ENCODE measurements at regions not wholly inside any gene's neighbourhood (a gene's known extent, or its start where the extent isn't known, plus 50 kb on each side); places are given as distances from the start of the nearest gene placed in this dataset.

GRCh38 chr11:97814325-97814959, 1206.3 kb upstream of the CNTN5 start:
- DNase-seq: no peak

DNA sequence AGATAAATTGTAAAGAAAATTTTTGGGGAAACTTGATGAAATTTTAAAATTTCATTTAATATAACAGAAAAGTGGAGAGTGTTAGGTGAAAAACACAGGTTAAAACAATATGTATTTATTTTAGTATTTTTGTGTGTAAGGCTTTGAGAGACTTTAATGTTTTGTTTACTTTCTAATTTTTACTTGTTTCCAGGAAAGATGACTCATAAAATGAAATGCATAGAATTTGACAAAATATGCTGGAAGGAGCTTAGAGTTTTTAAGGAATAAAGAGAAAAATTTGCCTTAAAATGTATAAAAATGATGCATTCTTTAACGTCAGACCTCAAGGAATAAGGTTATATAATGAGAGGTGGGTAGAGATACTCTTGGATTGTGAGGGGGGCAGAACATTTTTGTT, 1205.1 kb upstream of the CNTN5 start:
- DNase-seq: no peak

DNA sequence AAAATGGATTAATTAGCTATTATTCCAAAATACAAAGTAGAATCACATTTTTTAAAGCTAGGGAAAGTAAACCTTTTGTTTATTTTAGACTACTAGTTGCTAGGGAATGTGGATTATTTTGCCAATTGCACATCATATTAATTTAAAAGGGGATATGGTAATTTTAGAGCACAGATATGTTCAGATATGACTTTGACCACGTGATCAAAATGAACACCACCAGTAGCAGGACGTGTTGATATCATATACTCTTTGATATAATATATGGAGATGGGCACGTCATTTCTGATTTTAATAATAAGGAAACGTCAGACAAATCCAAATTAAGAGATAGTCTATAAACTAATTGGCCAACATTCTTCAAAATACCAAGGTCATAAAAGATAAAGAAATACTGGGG, 1188.3 kb upstream of the CNTN5 start:
- no peak for DNase-seq

DNA sequence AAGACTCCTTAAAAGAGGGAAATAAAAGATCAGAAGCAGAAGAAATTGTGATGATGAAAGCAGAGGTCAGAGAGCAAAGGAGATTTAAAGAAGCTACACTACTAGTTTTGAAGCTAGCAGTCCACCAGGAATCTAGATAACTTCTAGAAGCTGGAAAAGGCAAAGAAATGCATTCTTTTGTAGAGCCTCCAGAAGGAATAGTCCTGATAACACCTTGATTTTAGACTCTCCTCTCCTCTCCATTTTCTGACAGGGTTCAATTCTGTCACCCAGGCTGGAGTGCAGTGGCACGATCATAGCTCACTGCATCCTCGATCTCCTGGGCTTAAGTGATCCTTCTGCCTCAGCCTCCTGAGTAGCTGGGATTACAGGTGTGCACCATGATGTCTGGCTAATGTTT, 1187.3 kb upstream of the CNTN5 start:
- DNase-seq: no peak

GRCh38 chr11:97844016-97844415, 1176.7 kb upstream of the CNTN5 start:
- DNase-seq: no peak

- no peak for DNase-seq
Observed at GRCh38 chr11:97847730-97848129, 1173.0 kb upstream of the CNTN5 start.

GRCh38 chr11:97850701-97851100, 1170.0 kb upstream of the CNTN5 start:
- no peak for DNase-seq

DNA sequence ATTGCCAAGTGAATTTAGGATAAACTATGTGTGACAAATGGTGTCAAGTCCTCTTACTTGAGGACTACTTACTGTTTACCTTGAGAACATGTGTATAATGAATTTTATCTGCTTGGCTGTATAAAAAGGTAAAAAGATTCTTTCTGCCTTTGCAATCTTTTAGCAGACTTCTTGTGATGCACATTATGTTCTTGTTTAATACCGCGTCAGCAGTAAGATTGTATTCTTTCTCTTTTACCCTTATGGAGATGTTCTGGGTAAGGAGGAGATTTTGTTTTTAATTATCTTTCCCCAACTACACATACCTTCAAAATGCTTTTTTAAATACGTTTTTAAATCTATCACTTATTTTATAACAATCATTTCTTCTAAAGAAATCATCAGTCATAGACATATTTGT, 1166.4 kb upstream of the CNTN5 start:
- no peak for DNase-seq

DNA sequence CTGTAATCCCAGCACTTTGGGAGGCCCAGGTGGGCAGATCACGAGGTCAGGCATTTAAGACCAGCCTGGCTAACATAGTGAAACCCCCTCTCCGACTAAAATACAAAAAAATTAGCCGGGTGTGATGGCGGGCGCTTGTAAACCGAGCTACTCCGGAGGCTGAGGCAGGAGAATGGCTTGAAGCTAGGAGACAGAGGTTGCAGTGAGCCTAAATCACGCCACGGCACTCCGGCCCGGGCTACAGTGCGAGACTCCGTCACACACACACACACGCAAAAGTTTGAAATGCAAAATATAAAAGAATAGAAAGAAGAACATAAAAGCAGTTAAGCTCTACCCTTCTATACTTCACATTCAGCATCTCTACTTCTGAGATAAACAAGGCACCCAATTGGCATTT, 1165.9 kb upstream of the CNTN5 start:
- no peak for DNase-seq

DNA sequence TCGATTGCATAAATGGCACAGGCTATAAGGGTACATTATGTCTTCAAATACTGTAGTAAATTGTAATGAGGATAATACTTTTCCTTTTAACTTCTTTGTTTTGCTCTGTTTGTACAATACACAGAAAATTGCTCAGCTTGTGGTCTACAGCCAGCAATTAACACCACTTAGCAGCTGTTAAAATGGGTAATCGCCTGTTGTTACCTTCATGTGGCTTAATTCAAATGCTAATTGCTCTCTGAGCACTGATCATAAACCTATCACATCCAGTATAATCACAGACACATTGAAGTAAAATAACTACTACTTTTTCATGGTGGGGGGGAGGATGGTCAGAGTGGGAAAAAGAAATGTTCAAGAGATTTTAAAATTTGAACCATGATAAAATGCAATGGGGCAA, 1164.1 kb upstream of the CNTN5 start:
- no peak for DNase-seq

- DNase-seq: no peak
Observed at GRCh38 chr11:97860237-97860636, 1160.5 kb upstream of the CNTN5 start.

DNA sequence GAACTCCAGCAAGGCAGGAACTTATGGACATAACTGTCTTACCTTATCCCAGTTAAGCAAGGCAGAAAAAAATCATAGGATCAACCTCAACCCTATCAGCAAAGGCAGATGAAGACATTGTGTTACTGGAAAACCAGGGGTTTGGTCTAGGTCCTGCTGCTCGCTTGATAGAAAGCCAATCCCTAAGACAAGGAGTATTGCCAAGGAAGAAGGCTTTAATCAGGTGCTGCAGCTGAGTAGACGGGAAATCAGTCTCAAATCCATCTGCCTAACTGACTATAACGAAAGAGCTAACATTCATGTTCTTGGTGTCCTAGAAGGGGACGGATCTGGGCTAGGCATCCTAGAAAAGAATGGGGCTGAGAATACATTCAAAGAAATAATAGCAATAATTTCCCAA, 1158.7 kb upstream of the CNTN5 start:
- no peak for DNase-seq

DNA sequence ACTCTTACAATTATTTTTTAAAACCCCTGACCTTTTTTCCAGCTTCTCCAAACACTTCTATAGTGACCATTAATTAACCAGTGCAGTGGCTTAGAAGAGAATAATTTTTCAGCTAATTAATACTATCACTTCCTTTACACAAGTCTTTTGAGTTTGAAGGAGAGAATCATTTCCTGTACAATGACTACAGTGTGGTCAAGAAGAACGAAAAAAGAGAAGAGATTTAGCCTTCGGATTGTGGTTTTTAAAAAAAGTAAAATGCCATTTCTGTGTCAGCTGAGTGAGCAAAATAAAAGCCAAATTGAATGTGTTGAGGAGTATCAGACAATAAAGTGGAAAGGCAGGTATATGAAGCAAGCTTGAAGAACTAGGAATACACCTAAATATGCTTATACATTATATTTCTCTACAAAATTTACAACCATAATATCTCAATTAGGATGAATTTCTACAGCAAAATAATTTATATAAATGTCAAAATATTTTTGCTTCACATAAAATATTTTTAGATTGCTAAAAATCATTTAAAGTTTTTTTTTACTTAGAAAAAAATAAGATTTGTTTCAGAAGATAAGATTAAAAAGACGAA, 1155.2 kb upstream of the CNTN5 start:
- no peak for DNase-seq

DNA sequence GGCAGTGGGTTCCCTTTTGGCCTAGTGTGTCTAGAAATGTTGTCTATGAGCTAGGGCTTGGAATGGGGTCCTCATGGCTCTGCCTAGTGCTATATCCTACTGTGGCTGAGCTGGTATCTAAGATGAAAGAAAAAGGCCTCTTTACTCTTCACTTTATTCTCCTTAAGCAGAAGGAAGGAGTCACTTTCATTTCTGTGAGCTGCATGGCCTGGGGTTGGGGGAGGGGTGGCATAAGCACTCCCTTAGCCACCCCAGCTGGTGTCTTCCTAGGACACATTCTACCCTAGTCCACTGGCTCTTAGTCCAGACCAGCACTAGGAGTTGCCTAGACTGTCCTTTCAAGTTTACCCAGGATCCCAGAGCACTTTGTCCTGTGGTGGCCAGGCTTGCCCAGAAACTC, 1148.9 kb upstream of the CNTN5 start:
- no peak for DNase-seq

- DNase-seq: no peak
Observed at GRCh38 chr11:97880209-97880608, 1140.5 kb upstream of the CNTN5 start.

DNA sequence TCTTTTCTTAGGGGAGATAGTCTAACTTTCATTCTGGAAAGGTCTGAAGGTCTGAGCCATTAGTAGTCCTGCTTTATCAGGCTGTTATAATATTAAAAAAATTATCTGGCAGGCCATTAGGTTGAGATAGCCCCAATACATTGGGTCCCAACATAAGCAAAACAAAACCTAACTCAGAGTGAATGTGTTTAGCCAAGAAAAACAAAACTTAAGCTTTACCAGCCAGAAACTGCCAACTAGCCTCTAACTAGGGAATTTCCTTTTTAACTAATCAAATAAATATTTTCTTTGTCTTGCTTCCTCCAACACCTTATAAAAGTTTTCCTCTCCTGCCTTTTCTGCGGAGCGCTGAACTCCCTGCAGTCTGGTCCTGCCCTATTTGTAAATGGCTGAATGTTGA, 1137.7 kb upstream of the CNTN5 start:
- no peak for DNase-seq

- no peak for DNase-seq
Observed at GRCh38 chr11:97888641-97889040, 1132.1 kb upstream of the CNTN5 start.

GRCh38 chr11:97890466-97890865, 1130.3 kb upstream of the CNTN5 start:
- no peak for DNase-seq

GRCh38 chr11:97893612-97894011, 1127.1 kb upstream of the CNTN5 start:
- no peak for DNase-seq

DNA sequence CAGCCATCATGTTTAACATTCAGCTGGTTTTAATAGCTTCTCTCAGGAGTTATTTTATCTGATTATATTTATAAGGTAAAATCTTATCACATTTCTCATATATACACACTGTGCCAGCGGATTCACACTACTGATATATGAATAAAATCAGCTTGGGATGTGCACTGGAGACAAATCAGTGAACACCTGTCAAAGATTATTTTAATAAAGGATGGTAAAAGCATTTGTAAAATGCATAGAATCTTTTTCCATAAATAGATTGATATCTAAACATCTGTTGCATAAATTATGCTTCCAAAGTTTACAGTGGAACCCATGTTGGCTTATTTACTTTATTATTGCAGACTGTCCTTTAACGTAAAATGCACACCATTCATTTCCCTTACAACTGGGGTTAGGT, 1125.8 kb upstream of the CNTN5 start:
- DNase-seq: no peak

GRCh38 chr11:97895572-97895971, 1125.2 kb upstream of the CNTN5 start:
- DNase-seq: no peak

DNA sequence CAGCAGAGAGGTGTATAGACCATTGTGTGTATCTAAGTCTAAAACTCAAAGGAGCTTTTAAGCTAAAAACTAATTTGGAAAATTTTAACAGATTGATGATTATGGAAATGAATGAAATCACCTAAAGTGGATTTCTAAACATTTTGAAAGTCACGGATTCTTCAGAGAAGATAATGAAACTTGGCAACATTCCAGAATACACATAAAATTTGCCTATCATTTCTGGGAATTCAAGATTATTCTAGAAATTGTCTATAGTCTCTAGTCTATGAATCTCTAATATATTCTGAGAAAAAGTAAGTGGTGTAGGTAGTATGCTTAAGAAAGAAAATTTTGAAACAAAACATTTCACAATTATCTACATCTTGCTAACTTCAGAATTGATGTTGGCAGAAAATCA, 1117.9 kb upstream of the CNTN5 start:
- no peak for DNase-seq

GRCh38 chr11:97905101-97905500, 1115.6 kb upstream of the CNTN5 start:
- no peak for DNase-seq

DNA sequence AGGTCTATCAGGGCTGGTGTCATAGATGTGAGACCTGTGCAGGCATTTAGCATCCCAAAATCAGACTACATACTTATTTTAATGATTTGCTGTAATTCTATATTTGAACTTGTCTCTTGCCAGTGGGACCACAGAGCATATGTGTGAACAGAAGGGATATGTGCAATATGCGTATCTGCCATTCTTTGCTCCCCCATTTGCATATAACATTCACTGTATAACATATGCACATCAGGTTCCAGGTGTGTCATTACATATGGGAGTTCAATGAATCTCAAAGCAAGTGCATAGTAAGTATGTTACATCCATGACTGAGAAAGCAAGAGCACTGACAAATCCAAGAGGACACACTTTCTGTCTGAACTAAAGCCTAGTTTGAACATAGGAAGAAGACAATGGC, 1115.1 kb upstream of the CNTN5 start:
- no peak for DNase-seq

DNA sequence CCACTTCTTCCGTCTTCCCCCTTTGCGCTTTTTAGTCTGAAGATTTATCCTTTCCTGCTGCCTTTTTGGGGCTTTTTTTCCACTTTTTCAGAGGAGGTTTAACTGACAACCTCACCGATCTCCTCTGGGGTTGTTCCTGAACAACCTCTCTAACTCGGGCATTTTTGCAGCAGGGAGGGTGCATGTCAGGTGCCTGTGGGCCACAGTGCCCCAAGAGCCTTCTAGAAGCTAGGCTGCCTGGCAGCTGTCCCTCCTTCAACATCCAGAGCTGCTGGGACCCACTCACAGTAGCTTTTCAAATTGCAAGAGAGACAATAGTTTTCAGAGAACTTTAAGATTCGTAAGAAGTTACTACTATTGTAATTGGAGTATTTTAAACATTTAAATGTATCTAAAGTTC, 1112.4 kb upstream of the CNTN5 start:
- DNase-seq: no peak

Data from right forelimb (tissue), 1 donor.